ENCODE measurements at regions not wholly inside any gene's neighbourhood (a gene's known extent, or its start where the extent isn't known, plus 50 kb on each side); places are given as distances from the start of the nearest gene placed in this dataset.
"Not testable (repeated sequence)": the region's sequence is repeated elsewhere in the genome, so short reads cannot be mapped to it uniquely, and the experiment has no call there.

- DNase-seq; H3K4me1 ChIP-seq (ENCODE audit: control insufficient read depth in 2 of 2, insufficient read depth in 2 of 2, low read length in 2 of 2); H3K4me2 ChIP-seq (replicated peaks; ENCODE audit: low read depth, low read length, poor library complexity, severe bottlenecking); H3K27me3 Mint-ChIP-seq; ATAC-seq (ENCODE audit: low read depth); H3K4me1 Mint-ChIP-seq; H3K9me3 Mint-ChIP-seq (ENCODE audit: insufficient read depth); H4K20me1 ChIP-seq (ENCODE audit: control insufficient read depth, insufficient read depth, low read length, poor library complexity, severe bottlenecking); H3K27ac ChIP-seq (ENCODE audit: low read length in 2 of 2); H2AFZ ChIP-seq (ENCODE audit: insufficient read depth, low read depth, low read length, poor library complexity, severe bottlenecking); H3K9me3 ChIP-seq (ENCODE audit: control extremely low read depth in 1 of 3, control insufficient read depth in 2 of 3, insufficient read depth in 1 of 3, low read length in 2 of 3); intact Hi-C loops (cut with micrococcal nuclease); H3K36me3 ChIP-seq (replicated peaks in 1 of 2; ENCODE audit: control extremely low read depth in 1 of 2, control insufficient read depth in 1 of 2, extremely low read depth in 1 of 2, insufficient read depth in 2 of 2, low read length in 1 of 2); H3K4me3 ChIP-seq (ENCODE audit: control extremely low read depth in 1 of 5, extremely low read depth in 1 of 5, insufficient read depth in 1 of 5, low read depth in 2 of 5, low read length in 4 of 5); H3K79me2 ChIP-seq (ENCODE audit: control insufficient read depth, insufficient read depth, low read length); POLR2A ChIA-PET; H3K27me3 ChIP-seq (replicated peaks in 1 of 4; ENCODE audit: control extremely low read depth in 1 of 4, control insufficient read depth in 3 of 4, insufficient read depth in 4 of 4, low read length in 3 of 4); H3K4me3 Mint-ChIP-seq; H3K9ac ChIP-seq (ENCODE audit: low read length); CTCF ChIA-PET; H3K27ac Mint-ChIP-seq: not testable (repeated sequence)
- 100% methylated on average over 1 of the region's 2 CpGs for WGBS (ENCODE audit: insufficient coverage)
Observed at GRCh38 chr4:128429023-128429613, 141.5 kb upstream of the PGRMC2 start.

DNA sequence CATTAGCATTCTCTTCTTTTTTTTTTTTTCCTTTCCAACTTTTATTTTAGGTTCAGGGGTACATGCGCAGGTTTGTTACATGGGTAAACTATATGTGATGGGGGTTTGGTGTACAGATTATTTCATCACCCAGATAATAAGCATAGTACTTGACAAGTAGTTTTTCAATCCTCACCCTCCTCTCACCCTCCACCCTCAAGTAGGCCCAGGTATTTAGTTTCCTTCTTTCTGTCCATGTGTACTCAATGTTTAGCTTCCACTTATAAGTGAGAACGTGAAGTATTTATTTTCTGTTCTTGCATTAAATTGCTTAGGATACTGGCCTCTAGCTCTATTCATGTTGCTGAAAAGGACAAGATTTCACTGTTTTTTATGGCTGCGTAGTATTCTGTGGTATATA is 140.8 kb upstream of the PGRMC2 start:
- TF ChIP-seq, protein P1, sequence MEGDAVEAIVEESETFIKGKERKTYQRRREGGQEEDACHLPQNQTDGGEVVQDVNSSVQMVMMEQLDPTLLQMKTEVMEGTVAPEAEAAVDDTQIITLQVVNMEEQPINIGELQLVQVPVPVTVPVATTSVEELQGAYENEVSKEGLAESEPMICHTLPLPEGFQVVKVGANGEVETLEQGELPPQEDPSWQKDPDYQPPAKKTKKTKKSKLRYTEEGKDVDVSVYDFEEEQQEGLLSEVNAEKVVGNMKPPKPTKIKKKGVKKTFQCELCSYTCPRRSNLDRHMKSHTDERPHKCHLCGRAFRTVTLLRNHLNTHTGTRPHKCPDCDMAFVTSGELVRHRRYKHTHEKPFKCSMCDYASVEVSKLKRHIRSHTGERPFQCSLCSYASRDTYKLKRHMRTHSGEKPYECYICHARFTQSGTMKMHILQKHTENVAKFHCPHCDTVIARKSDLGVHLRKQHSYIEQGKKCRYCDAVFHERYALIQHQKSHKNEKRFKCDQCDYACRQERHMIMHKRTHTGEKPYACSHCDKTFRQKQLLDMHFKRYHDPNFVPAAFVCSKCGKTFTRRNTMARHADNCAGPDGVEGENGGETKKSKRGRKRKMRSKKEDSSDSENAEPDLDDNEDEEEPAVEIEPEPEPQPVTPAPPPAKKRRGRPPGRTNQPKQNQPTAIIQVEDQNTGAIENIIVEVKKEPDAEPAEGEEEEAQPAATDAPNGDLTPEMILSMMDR (IDR thresholded peaks at IDR 0.05), result no peak
- no peak for TF ChIP-seq EZH2 (IDR thresholded peaks at IDR 0.05; ENCODE audit: borderline replicate concordance, insufficient read depth, low read depth, low read length, poor library complexity, severe bottlenecking)
- ChIA-PET CTCF (no interaction called here), POLR2A (no interaction called here)
- Histone ChIP-seq H3K4me1 (ENCODE audit: control insufficient read depth in 2 of 2, insufficient read depth in 2 of 2, low read length in 2 of 2) (no peaks in the 10 kb centered on the region), H3K36me3 (replicated peaks in 1 of 2; ENCODE audit: control extremely low read depth in 1 of 2, control insufficient read depth in 1 of 2, extremely low read depth in 1 of 2, insufficient read depth in 2 of 2, low read length in 1 of 2) (no peaks in the 10 kb centered on the region), H4K20me1 (ENCODE audit: control insufficient read depth, insufficient read depth, low read length, poor library complexity, severe bottlenecking) (no peaks in the 10 kb centered on the region), H3K4me2 (replicated peaks; ENCODE audit: low read depth, low read length, poor library complexity, severe bottlenecking) (no peak overlapping the region), H2AFZ (ENCODE audit: insufficient read depth, low read depth, low read length, poor library complexity, severe bottlenecking) (no peak overlapping the region), H3K9me3 (ENCODE audit: control extremely low read depth in 1 of 3, control insufficient read depth in 2 of 3, insufficient read depth in 1 of 3, low read length in 2 of 3) (no peaks in the 10 kb centered on the region), H3K4me3 (ENCODE audit: control extremely low read depth in 1 of 5, extremely low read depth in 1 of 5, insufficient read depth in 1 of 5, low read depth in 2 of 5, low read length in 4 of 5) (no peak overlapping the region), H3K79me2 (ENCODE audit: control insufficient read depth, insufficient read depth, low read length) (no peaks in the 10 kb centered on the region), H3K27me3 (replicated peaks in 1 of 4; ENCODE audit: control extremely low read depth in 1 of 4, control insufficient read depth in 3 of 4, insufficient read depth in 4 of 4, low read length in 3 of 4) (no peaks in the 10 kb centered on the region), H3K27ac (ENCODE audit: low read length in 2 of 2) (no peak overlapping the region), H3K9ac (ENCODE audit: low read length) (no peak overlapping the region)
- Mint-ChIP-seq H3K27ac (no peak overlapping the region), H3K4me1 (no peaks in the 10 kb centered on the region), H3K27me3 (no peaks in the 10 kb centered on the region), H3K9me3 (ENCODE audit: insufficient read depth) (no peaks in the 10 kb centered on the region), H3K4me3 (no peak overlapping the region)
- no CpG with 5 or more reads among the region's 3 CpGs for WGBS (ENCODE audit: insufficient coverage)
- ATAC-seq (ENCODE audit: low read depth) (no peak), DNase-seq (no peak)
- intact Hi-C loops (cut with micrococcal nuclease), result no loop called here
